Bronchial epithelial cell (primary cell): ENCODE measurements at regions not wholly inside any gene's neighbourhood (a gene's known extent, or its start where the extent isn't known, plus 50 kb on each side); places are given as distances from the start of the nearest gene placed in this dataset.

Experiments used
- DNase-seq: peaks from one replicate; pipeline ENCODE4 v3.0.0-alpha.2; 2010; ENCODE audit warnings: low read depth
- FAIRE-seq: peaks from 2 replicates; lab custom pipeline; 2011; peaks lifted over from hg19 to GRCh38; lab: Jason Lieb, UNC
- H3K27me3 ChIP-seq: 2 replicates; pipeline ENCODE4 v1.5.1; 2011; ENCODE audit warnings: low read length; ENCODE audit not compliant: control insufficient read depth, insufficient read depth
- H3K36me3 ChIP-seq: 2 replicates; pipeline ENCODE4 v1.5.1; 2011; ENCODE audit warnings: low read length; ENCODE audit not compliant: control insufficient read depth, insufficient read depth
- H3K4me3 ChIP-seq: 2 replicates; pipeline ENCODE4 v1.5.1; 2011; ENCODE audit warnings: mild to moderate bottlenecking, low read depth, low read length, control low read depth
- CTCF ChIP-seq: IDR thresholded peaks from 2 replicates; pipeline ENCODE4 v1.5.1; 2011; ENCODE audit warnings: mild to moderate bottlenecking, moderate library complexity, low read length, control low read depth, inconsistent platforms; ENCODE audit not compliant: insufficient read depth, severe bottlenecking

- no peak for TF ChIP-seq CTCF
- no peak for FAIRE-seq
Observed at GRCh38 chr7:118657391-118658005, 433.0 kb downstream of the ANKRD7 start.

GRCh38 chr7:118662266-118662665, 437.8 kb downstream of the ANKRD7 start:
- FAIRE-seq, result no peak
- no peaks in the 10 kb centered on the region for H3K27me3 ChIP-seq

More at GRCh38 chr7:118657391-118658005, 433.0 kb downstream of the ANKRD7 start:
- H3K4me3 ChIP-seq, result no peak overlapping the region
- H3K27me3 ChIP-seq, result no peaks in the 10 kb centered on the region
- DNase-seq, result no peak
- H3K36me3 ChIP-seq, result no peaks in the 10 kb centered on the region

GRCh38 chr7:118664498-118664897, 440.0 kb downstream of the ANKRD7 start:
- Histone ChIP-seq H3K4me3 (no peak overlapping the region), H3K36me3 (no peaks in the 10 kb centered on the region), H3K27me3 (no peaks in the 10 kb centered on the region)
- no peak for DNase-seq
- FAIRE-seq, result no peak
- TF ChIP-seq CTCF, result no peak

More at GRCh38 chr7:118662266-118662665, 437.8 kb downstream of the ANKRD7 start:
- DNase-seq, result no peak
- no peak overlapping the region for H3K4me3 ChIP-seq
- TF ChIP-seq CTCF, result no peak
- H3K36me3 ChIP-seq, result no peaks in the 10 kb centered on the region

- no peak overlapping the region for H3K4me3 ChIP-seq
- no peak for FAIRE-seq
- no peaks in the 10 kb centered on the region for H3K36me3 ChIP-seq
- no peak for TF ChIP-seq CTCF
- no peaks in the 10 kb centered on the region for H3K27me3 ChIP-seq
- no peak for DNase-seq
Observed at GRCh38 chr7:118671149-118671548, 446.6 kb downstream of the ANKRD7 start.

- Histone ChIP-seq H3K36me3 (no peaks in the 10 kb centered on the region), H3K4me3 (no peak overlapping the region), H3K27me3 (no peaks in the 10 kb centered on the region)
- TF ChIP-seq CTCF, result no peak
- no peak for DNase-seq
- FAIRE-seq, result no peak
Observed at GRCh38 chr7:118684796-118685195, 460.3 kb downstream of the ANKRD7 start.

GRCh38 chr7:118689403-118689802, 464.9 kb downstream of the ANKRD7 start:
- TF ChIP-seq CTCF, result no peak
- DNase-seq (no peak), FAIRE-seq (no peak)

More at GRCh38 chr7:118689403-118689802, 464.9 kb downstream of the ANKRD7 start:
- Histone ChIP-seq H3K4me3 (no peak overlapping the region), H3K27me3 (no peaks in the 10 kb centered on the region), H3K36me3 (no peaks in the 10 kb centered on the region)
